H1 (cell line): ENCODE measurements at regions not wholly inside any gene's neighbourhood (a gene's known extent, or its start where the extent isn't known, plus 50 kb on each side); places are given as distances from the start of the nearest gene placed in this dataset.

Source experiments
- CTCF ChIA-PET: fragments of 300-600 bp; sonication (Branson Sonifier 250); formaldehyde crosslinking; loops from one replicate; lab custom pipeline; 2021; ENCODE audit not compliant: partially characterized antibody; lab: Charles Lee
- POLR2A ChIA-PET: fragments of 300-600 bp; sonication (Branson Sonifier 250); formaldehyde crosslinking; loops from one replicate; lab custom pipeline; 2021; ENCODE audit warnings: inconsistent platforms; ENCODE audit not compliant: partially characterized antibody; lab: Charles Lee
- DNase-seq, 2 experiments: peaks; one replicate each; pipeline versions ENCODE4 v3.0.0 to v3.0.0-alpha.2; 2010 to 2022; ENCODE audit warnings: low spot score in 2 of 2, low read depth in 1 of 2, mixed read lengths in 1 of 2
- FAIRE-seq: peaks from 2 replicates; lab custom pipeline; 2011; peaks lifted over from hg19 to GRCh38; lab: Jason Lieb, UNC
- H2AFZ ChIP-seq: 2 replicates; pipeline ENCODE4 v1.8.1; 2012; ENCODE audit warnings: low read length, inconsistent platforms
- H2AK5ac ChIP-seq: 2 replicates; pipeline ENCODE4 v1.6.1; 2013; ENCODE audit warnings: low read depth, low read length
- H2BK120ac ChIP-seq: replicated peaks from 2 replicates; pipeline ENCODE3; 2013; ENCODE audit warnings: low read depth, low read length, inconsistent platforms
- H2BK12ac ChIP-seq: 2 replicates; pipeline ENCODE4 v1.6.1; 2013; ENCODE audit warnings: low read depth, low read length
- H2BK15ac ChIP-seq: 2 replicates; pipeline ENCODE4 v1.6.1; 2013; ENCODE audit warnings: low read length
- H2BK20ac ChIP-seq: 2 replicates; pipeline ENCODE4 v1.6.1; 2013; ENCODE audit warnings: low read length
- H2BK5ac ChIP-seq: 2 replicates; pipeline ENCODE4 v1.6.1; 2013; ENCODE audit warnings: low read depth, low read length
- H3K14ac ChIP-seq: 2 replicates; pipeline ENCODE4 v1.6.1; 2013; ENCODE audit warnings: inconsistent platforms; ENCODE audit not compliant: insufficient read length
- H3K18ac ChIP-seq: 2 replicates; pipeline ENCODE4 v1.6.1; 2013; ENCODE audit warnings: low read length; ENCODE audit errors: extremely low read depth
- H3K23ac ChIP-seq: 2 replicates; pipeline ENCODE4 v1.6.1; 2013; ENCODE audit warnings: inconsistent platforms; ENCODE audit not compliant: insufficient read length
- H3K23me2 ChIP-seq: 2 replicates; pipeline ENCODE4 v1.6.1; 2013; ENCODE audit warnings: low read depth, low read length
- H3K27ac ChIP-seq: 2 replicates; pipeline ENCODE4 v1.6.1; 2011; ENCODE audit warnings: low read depth, low read length, inconsistent platforms
- H3K27me3 ChIP-seq, 4 experiments: replicated peaks in 1 of 4; 1 replicate in 1 of 4; 2 replicates in 3 of 4; pipeline versions ENCODE4 v1.6.1 to v1.8.1; 2011 to 2013; ENCODE audit warnings: low read length in 3 of 4, mild to moderate bottlenecking in 3 of 4, inconsistent platforms in 2 of 4, mixed read lengths in 2 of 4, moderate library complexity in 1 of 4; ENCODE audit not compliant: control insufficient read depth in 3 of 4, insufficient read depth in 3 of 4; ENCODE audit errors: extremely low read depth in 1 of 4
- H3K36me3 ChIP-seq, 4 experiments: 2 replicates each; pipeline versions ENCODE4 v1.6.1 to v1.8.1; 2011 to 2013; ENCODE audit warnings: mild to moderate bottlenecking in 4 of 4, low read length in 3 of 4, moderate library complexity in 2 of 4, control low read depth in 1 of 4, inconsistent platforms in 1 of 4; ENCODE audit not compliant: insufficient read depth in 4 of 4, control insufficient read depth in 2 of 4
- H3K4ac ChIP-seq: replicated peaks from 2 replicates; pipeline ENCODE3; 2013; ENCODE audit warnings: low read length, low read depth, mixed read lengths, inconsistent platforms; ENCODE audit not compliant: insufficient read length
- H3K4me1 ChIP-seq, 4 experiments: replicated peaks in 1 of 4; 1 replicate in 1 of 4; 2 replicates in 3 of 4; pipeline versions ENCODE4 v1.6.1 to v1.8.1; 2011 to 2013; ENCODE audit warnings: low read length in 3 of 4, inconsistent platforms in 2 of 4, mixed read lengths in 1 of 4; ENCODE audit not compliant: insufficient read depth in 4 of 4, control insufficient read depth in 3 of 4
- H3K4me2 ChIP-seq, 2 experiments: 2 replicates each; pipeline versions ENCODE4 v1.6.1 to v1.8.1; 2011 to 2013; ENCODE audit warnings: low read depth in 2 of 2, low read length in 2 of 2, control low read depth in 1 of 2, inconsistent platforms in 1 of 2, mild to moderate bottlenecking in 1 of 2; ENCODE audit not compliant: insufficient read depth in 1 of 2
- H3K4me3 ChIP-seq, 4 experiments: fragments of 200-600, 300-600 bp in 1 of 4; sonication (generic), shearing (Covaris generic), sonication (Bioruptor Twin) in 1 of 4; 2 replicates each; pipeline versions ENCODE4 v1.5.1 to v1.8.1; 2011 to 2016; ENCODE audit warnings: low read length in 4 of 4, low read depth in 3 of 4, control low read depth in 2 of 4, inconsistent platforms in 2 of 4, mild to moderate bottlenecking in 2 of 4, mixed read lengths in 1 of 4, moderate library complexity in 1 of 4; ENCODE audit not compliant: insufficient read depth in 2 of 4; ENCODE audit errors: extremely low read depth in 1 of 4
- H3K56ac ChIP-seq: replicated peaks from 2 replicates; pipeline ENCODE3; 2013; ENCODE audit warnings: low read depth, mild to moderate bottlenecking, mixed read lengths, low read length, inconsistent platforms; ENCODE audit not compliant: insufficient read length
- H3K79me1 ChIP-seq: 2 replicates; pipeline ENCODE4 v1.6.1; 2013; ENCODE audit warnings: low read depth, low read length, control low read depth
- H3K79me2 ChIP-seq, 2 experiments: 2 replicates each; pipeline versions ENCODE4 v1.6.1 to v1.8.1; 2012 to 2013; ENCODE audit warnings: low read length in 2 of 2, mild to moderate bottlenecking in 2 of 2, inconsistent platforms in 1 of 2; ENCODE audit not compliant: insufficient read depth in 2 of 2, control insufficient read depth in 1 of 2
- H3K9ac ChIP-seq, 4 experiments: replicated peaks in 1 of 4; 1 replicate in 1 of 4; 2 replicates in 3 of 4; pipeline versions ENCODE4 v1.6.1 to v1.8.1; 2011 to 2013; ENCODE audit warnings: low read depth in 3 of 4, low read length in 3 of 4, control low read depth in 2 of 4, mild to moderate bottlenecking in 2 of 4, moderate library complexity in 2 of 4, inconsistent platforms in 1 of 4; ENCODE audit errors: extremely low read depth in 1 of 4
- H3K9me3 ChIP-seq, 2 experiments: 2 replicates each; pipeline versions ENCODE4 v1.6.1 to v1.8.1; 2012 to 2013; ENCODE audit warnings: mild to moderate bottlenecking in 2 of 2, moderate library complexity in 2 of 2, control low read depth in 1 of 2, inconsistent platforms in 1 of 2, low read depth in 1 of 2, low read length in 1 of 2, mixed read lengths in 1 of 2; ENCODE audit not compliant: insufficient read depth in 2 of 2
- H4K20me1 ChIP-seq, 2 experiments: replicated peaks in 1 of 2; 2 replicates each; pipeline versions ENCODE3 to v1.8.1; 2011 to 2013; ENCODE audit warnings: inconsistent platforms in 2 of 2, low read length in 2 of 2, mild to moderate bottlenecking in 1 of 2; ENCODE audit not compliant: insufficient read depth in 2 of 2, control insufficient read depth in 1 of 2
- H4K5ac ChIP-seq: 2 replicates; pipeline ENCODE4 v1.6.1; 2013; ENCODE audit warnings: low read length, low read depth, mixed read lengths, inconsistent platforms; ENCODE audit not compliant: insufficient read length
- H4K8ac ChIP-seq: 2 replicates; pipeline ENCODE4 v1.8.0; 2013; ENCODE audit warnings: mild to moderate bottlenecking, moderate library complexity, low read length, inconsistent platforms; ENCODE audit not compliant: insufficient read depth; ENCODE audit errors: extremely low read depth
- H4K91ac ChIP-seq: replicated peaks from 2 replicates; pipeline ENCODE3; 2013; ENCODE audit warnings: low read length, mixed read lengths, inconsistent platforms; ENCODE audit not compliant: insufficient read length
- BCL11A ChIP-seq, 2 experiments: IDR thresholded peaks; one replicate each; pipeline ENCODE4 v1.6.1; 2011; ENCODE audit warnings: low read depth in 2 of 2, low read length in 2 of 2, mild to moderate bottlenecking in 2 of 2
- CBX5 ChIP-seq: fragments of 300-800, 300-1000 bp; sonication (generic); IDR thresholded peaks from 2 replicates; pipeline ENCODE4 v1.7.1; 2016; ENCODE audit warnings: antibody characterized with exemption, low read length, low read depth
- CBX8 ChIP-seq: fragments of 300-800, 300-1000 bp; sonication (generic); IDR thresholded peaks from 2 replicates; pipeline ENCODE4 v1.7.1; 2016; ENCODE audit warnings: low read depth, low read length, borderline replicate concordance
- CEBPB ChIP-seq: IDR thresholded peaks from 2 replicates; pipeline ENCODE4 v1.6.1; 2012; ENCODE audit warnings: low read depth, low read length
- E2F6 ChIP-seq: IDR thresholded peaks from 2 replicates; pipeline ENCODE4 v1.6.1; 2012; ENCODE audit warnings: inconsistent platforms
- EGR1 ChIP-seq: IDR thresholded peaks from 2 replicates; pipeline ENCODE4 v1.6.1; 2011; ENCODE audit warnings: low read depth, low read length, borderline replicate concordance
- NRF1 ChIP-seq: IDR thresholded peaks from 2 replicates; pipeline ENCODE4 v1.6.1; 2011; ENCODE audit warnings: mild to moderate bottlenecking, low read depth, low read length, improper control_type of control experiment
- RFX5 ChIP-seq: IDR thresholded peaks from 2 replicates; pipeline ENCODE4 v1.6.1; 2011; ENCODE audit warnings: low read depth, low read length, improper control_type of control experiment, borderline replicate concordance
- RNF2 ChIP-seq: fragments of 200-900, 300-1000 bp; sonication (generic); IDR thresholded peaks from 2 replicates; pipeline ENCODE4 v1.7.1; 2016; ENCODE audit warnings: borderline replicate concordance, low read depth, mild to moderate bottlenecking, antibody characterized with exemption, low read length; ENCODE audit not compliant: poor library complexity, severe bottlenecking; ENCODE audit errors: missing control alignments
- SIN3A ChIP-seq, 2 experiments: IDR thresholded peaks in 1 of 2; conservative IDR thresholded peaks in 1 of 2; 2 replicates each; pipeline ENCODE4 v1.6.1; 2011 to 2012; ENCODE audit warnings: low read length in 2 of 2, improper control_type of control experiment in 1 of 2, low read depth in 1 of 2, mild to moderate bottlenecking in 1 of 2
- SIRT6 ChIP-seq: IDR thresholded peaks from one replicate; pipeline ENCODE4 v1.7.1; 2012; ENCODE audit warnings: low read length, inconsistent platforms
- SP1 ChIP-seq: IDR thresholded peaks from 2 replicates; pipeline ENCODE4 v1.6.1; 2011; ENCODE audit warnings: low read depth, low read length
- SUZ12 ChIP-seq: fragments of 200-600 bp; sonication (generic); IDR thresholded peaks from 2 replicates; pipeline ENCODE4 v1.6.1; 2012; ENCODE audit warnings: mild to moderate bottlenecking, inconsistent platforms, low read length, moderate library complexity, mixed read lengths
- TAF7 ChIP-seq: optimal IDR thresholded peaks from 2 replicates; pipeline ENCODE3; 2011; ENCODE audit warnings: low read depth, mild to moderate bottlenecking, inconsistent platforms, low read length, moderate library complexity, borderline replicate concordance
- WGBS, 2 experiments: shearing (Covaris generic) in 1 of 2; methylation state at CpG; one replicate each; pipeline versions ENCODE4 v1.1.6 to v1.1.7; 2013 to 2015; ENCODE audit warnings: low lambda C conversion rate in 2 of 2, mixed read lengths in 2 of 2, inconsistent platforms in 1 of 2, low coverage in 1 of 2, missing lambda C conversion rate in 1 of 2; ENCODE audit not compliant: insufficient replicate concordance in 2 of 2, insufficient coverage in 1 of 2, insufficient read length in 1 of 2; ENCODE audit errors: extremely low coverage in 1 of 2, missing lambda C conversion rate in 1 of 2; 5-methylcytosine and 5-hydroxymethylcytosine counted together

DNA sequence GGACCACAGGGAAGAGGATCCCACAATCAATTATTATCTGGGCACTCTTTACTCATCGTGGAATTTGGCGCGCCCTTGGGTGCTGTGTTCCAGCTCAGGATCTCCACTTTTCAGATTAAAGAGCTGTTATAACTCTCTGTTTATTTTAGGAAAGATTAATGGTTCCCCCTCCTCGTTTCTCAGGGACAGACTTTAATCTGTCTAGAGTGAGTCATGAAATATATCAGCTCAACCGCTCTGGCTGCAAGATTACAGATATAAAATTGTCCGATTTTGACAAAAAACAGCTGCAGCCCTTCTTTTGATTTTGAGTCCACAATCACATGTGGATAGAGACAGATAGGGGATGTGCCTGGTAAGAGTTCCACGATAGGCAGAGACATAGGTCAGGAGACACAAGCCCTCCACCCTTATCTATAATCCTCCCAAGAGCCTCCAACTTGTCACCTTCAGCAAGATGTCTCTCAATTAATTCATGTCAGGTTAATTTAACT lies 77.6 kb upstream of the ANKRD55 start:
- no peak overlapping the region for H3K27ac ChIP-seq
- no peak for FAIRE-seq
- H3K27me3 ChIP-seq = no peaks in the 10 kb centered on the region; a peak in 1 of 7 replicates
- no peak overlapping the region for H2BK15ac ChIP-seq
- no peak overlapping the region for H2BK12ac ChIP-seq
- peaks cover 0 to 2% (median under 1%) of the 10 kb centered on the region in 4 experiments; a peak in 2 of 7 replicates for H3K4me1 ChIP-seq
- H3K4me3 ChIP-seq = no peak overlapping the region
- no peak overlapping the region for H3K9ac ChIP-seq
- no peaks in the 10 kb centered on the region for H3K23me2 ChIP-seq
- no peak overlapping the region for H4K8ac ChIP-seq
- no peak overlapping the region for H2BK5ac ChIP-seq
- 91% methylated on average over 7 of the region's 7 CpGs; no CpG with 5 or more reads in 1 of the 2 experiments for WGBS, 2 experiments
- no peak overlapping the region for H3K23ac ChIP-seq
- H4K20me1 ChIP-seq = no peaks in the 10 kb centered on the region
- H3K79me1 ChIP-seq = no peaks in the 10 kb centered on the region
- no peak overlapping the region for H2BK120ac ChIP-seq
- H3K4me2 ChIP-seq = no peak overlapping the region
- POLR2A ChIA-PET = no interaction called here
- no peak overlapping the region for H3K56ac ChIP-seq
- no peak for TF ChIP-seq SIN3A (conservative IDR thresholded peaks at IDR 0.05 in 1 of 2, IDR thresholded peaks at IDR 0.05 in 1 of 2; ENCODE audit: low read depth in 1 of 2, low read length in 2 of 2)
- no peak for TF ChIP-seq SIRT6
- TF ChIP-seq SUZ12 = no peak
- TF ChIP-seq SP1 = no peak
- no peak for TF ChIP-seq E2F6
- TF ChIP-seq EGR1 = no peak
- TF ChIP-seq CBX5 = no peak
- no peak for TF ChIP-seq RNF2
- TF ChIP-seq BCL11A (IDR thresholded peaks at IDR 0.05; ENCODE audit: low read depth in 2 of 2, low read length in 2 of 2) = no peak
- TF ChIP-seq CBX8 = no peak
- no peak for TF ChIP-seq RFX5
- TF ChIP-seq NRF1 = no peak
- no peak for TF ChIP-seq TAF7
- TF ChIP-seq CEBPB = no peak
- TF ChIP-seq, all 59 proteins: peak for 0
- no peak overlapping the region for H3K4ac ChIP-seq
- H3K36me3 ChIP-seq = no peaks in the 10 kb centered on the region
- H2BK20ac ChIP-seq = no peak overlapping the region
- H3K14ac ChIP-seq = no peak overlapping the region
- no peak overlapping the region for H2AFZ ChIP-seq
- H3K79me2 ChIP-seq = no peaks in the 10 kb centered on the region
- peaks cover 0 to 6% of the 10 kb centered on the region in 2 experiments; a peak in 1 of 4 replicates for H3K9me3 ChIP-seq
- no peak overlapping the region for H3K18ac ChIP-seq
- no peak overlapping the region for H2AK5ac ChIP-seq
- CTCF ChIA-PET = interaction anchor here (0.6 to 0.9 kb wide), 2 partner anchors 40 to 195 kb away, joined by 3 to 4 read pairs; no protein-coding TSS in a partner anchor
- DNase-seq = no peak
- H4K91ac ChIP-seq = no peak overlapping the region
- H4K5ac ChIP-seq = no peak overlapping the region
